Transverse colon (tissue), 4 donors: ENCODE measurements at regions not wholly inside any gene's neighbourhood (a gene's known extent, or its start where the extent isn't known, plus 50 kb on each side); places are given as distances from the start of the nearest gene placed in this dataset.

Experiments used
- EP300 ChIP-seq: sonication (generic); formaldehyde crosslinking; IDR thresholded peaks from one replicate; pipeline ENCODE4 v1.6.1; 2017; ENCODE audit warnings: antibody characterized with exemption, low read depth
- POLR2A ChIP-seq: fragments of 450-650 bp; IDR thresholded peaks from one replicate; pipeline ENCODE4 v1.6.1; 2016; ENCODE audit warnings: antibody characterized with exemption, mild to moderate bottlenecking, moderate library complexity
- POLR2AphosphoS5 ChIP-seq, 3 donors: sonication (generic); formaldehyde crosslinking; IDR thresholded peaks; one replicate each; pipeline ENCODE4 v1.6.1; 2016; ENCODE audit warnings: antibody characterized with exemption in 3 of 3
- TF ChIP-seq, protein P1 (sequence below), 5 experiments: fragments of 200-600 bp in 3 of 5; fragments of 450-650 bp in 2 of 5; sonication (generic) in 3 of 5; IDR thresholded peaks; 1 replicate in 2 of 5; 2 replicates in 3 of 5; pipeline ENCODE4 v1.5.1; 2016 to 2017; ENCODE audit warnings: antibody characterized with exemption in 5 of 5, inconsistent platforms in 3 of 5, mild to moderate bottlenecking in 2 of 5, moderate library complexity in 1 of 5

DNA sequence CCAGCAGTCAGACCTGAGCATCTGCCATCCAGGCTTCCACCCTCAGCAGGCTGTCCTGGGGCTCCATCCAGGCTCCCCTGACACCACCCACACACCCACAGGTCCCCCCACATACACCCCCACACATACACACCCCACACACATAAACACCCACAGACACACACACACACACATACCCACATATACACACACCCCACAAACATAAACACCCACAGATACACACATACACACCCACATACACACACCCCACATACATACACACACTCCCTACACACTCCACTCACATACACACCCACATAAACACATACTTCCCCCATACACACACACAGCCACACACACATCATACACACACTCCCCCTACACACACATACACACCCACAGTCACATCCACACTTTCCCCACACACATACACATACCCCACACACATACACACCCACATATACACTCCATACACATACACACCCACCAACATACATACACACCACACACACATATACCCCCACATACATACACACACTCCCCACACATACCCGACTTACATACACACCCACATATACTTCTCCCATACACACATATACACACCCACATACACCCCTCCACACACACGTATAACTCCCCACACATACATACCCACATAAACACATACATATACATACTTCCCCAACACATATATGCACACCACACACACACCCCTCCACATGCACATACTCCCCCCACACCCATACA lies 183.3 kb upstream of the ETAA1 start:
- TF ChIP-seq, protein P1, sequence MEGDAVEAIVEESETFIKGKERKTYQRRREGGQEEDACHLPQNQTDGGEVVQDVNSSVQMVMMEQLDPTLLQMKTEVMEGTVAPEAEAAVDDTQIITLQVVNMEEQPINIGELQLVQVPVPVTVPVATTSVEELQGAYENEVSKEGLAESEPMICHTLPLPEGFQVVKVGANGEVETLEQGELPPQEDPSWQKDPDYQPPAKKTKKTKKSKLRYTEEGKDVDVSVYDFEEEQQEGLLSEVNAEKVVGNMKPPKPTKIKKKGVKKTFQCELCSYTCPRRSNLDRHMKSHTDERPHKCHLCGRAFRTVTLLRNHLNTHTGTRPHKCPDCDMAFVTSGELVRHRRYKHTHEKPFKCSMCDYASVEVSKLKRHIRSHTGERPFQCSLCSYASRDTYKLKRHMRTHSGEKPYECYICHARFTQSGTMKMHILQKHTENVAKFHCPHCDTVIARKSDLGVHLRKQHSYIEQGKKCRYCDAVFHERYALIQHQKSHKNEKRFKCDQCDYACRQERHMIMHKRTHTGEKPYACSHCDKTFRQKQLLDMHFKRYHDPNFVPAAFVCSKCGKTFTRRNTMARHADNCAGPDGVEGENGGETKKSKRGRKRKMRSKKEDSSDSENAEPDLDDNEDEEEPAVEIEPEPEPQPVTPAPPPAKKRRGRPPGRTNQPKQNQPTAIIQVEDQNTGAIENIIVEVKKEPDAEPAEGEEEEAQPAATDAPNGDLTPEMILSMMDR (IDR thresholded peaks at IDR 0.05) = no peak
- TF ChIP-seq POLR2A = no peak
- TF ChIP-seq POLR2AphosphoS5 (IDR thresholded peaks at IDR 0.05) = no peak
- TF ChIP-seq EP300 = no peak
